ENCODE measurements at regions not wholly inside any gene's neighbourhood (a gene's known extent, or its start where the extent isn't known, plus 50 kb on each side); places are given as distances from the start of the nearest gene placed in this dataset.

- no peak for FAIRE-seq
These were observed 429.1 kb downstream of the KIF20B start for GRCh38 chr10:90130321-90131086.

GRCh38 chr10:90133606-90134005, 432.2 kb downstream of the KIF20B start:
- no peak for FAIRE-seq

GRCh38 chr10:90136731-90137316, 435.4 kb downstream of the KIF20B start:
- no peak for FAIRE-seq

- FAIRE-seq, result no peak
These were observed 437.5 kb downstream of the KIF20B start for GRCh38 chr10:90138844-90139243.

GRCh38 chr10:90141791-90142190, 440.4 kb downstream of the KIF20B start:
- no peak for FAIRE-seq

GRCh38 chr10:90143937-90144336, 442.5 kb downstream of the KIF20B start:
- FAIRE-seq, result no peak

GRCh38 chr10:90148116-90148855, 446.9 kb downstream of the KIF20B start:
- peak; percentile 88 for FAIRE-seq

- peak; percentile 16 for FAIRE-seq
These were observed 448.2 kb downstream of the KIF20B start for GRCh38 chr10:90149563-90149962.

- FAIRE-seq, result no peak
These were observed 461.0 kb downstream of the KIF20B start for GRCh38 chr10:90162271-90162853.

- FAIRE-seq, result no peak
These were observed 466.0 kb downstream of the KIF20B start for GRCh38 chr10:90167174-90168064.

GRCh38 chr10:90168244-90168643, 466.9 kb downstream of the KIF20B start:
- FAIRE-seq, result no peak

GRCh38 chr10:90171014-90171722, 469.8 kb downstream of the KIF20B start:
- no peak for FAIRE-seq

GRCh38 chr10:90174531-90174930, 473.1 kb downstream of the KIF20B start:
- no peak for FAIRE-seq

GRCh38 chr10:90175161-90175681, 473.8 kb downstream of the KIF20B start:
- no peak for FAIRE-seq

GRCh38 chr10:90179696-90180407, 478.5 kb downstream of the KIF20B start:
- FAIRE-seq, result no peak

- no peak for FAIRE-seq
These were observed 479.7 kb downstream of the KIF20B start for GRCh38 chr10:90180886-90181691.

GRCh38 chr10:90192825-90193224, 491.4 kb downstream of the KIF20B start:
- FAIRE-seq, result no peak

- no peak for FAIRE-seq
These were observed 492.0 kb downstream of the KIF20B start for GRCh38 chr10:90193240-90193985.

- FAIRE-seq, result no peak
These were observed 494.0 kb downstream of the KIF20B start for GRCh38 chr10:90195288-90195840.

Data from A204.1 (cell line).